Activated naive CD4-positive, alpha-beta T cell treated with anti-CD3 and anti-CD28 coated beads, Interleukin-2, amount 50 U/mL, for 24 hours (primary cell): ENCODE measurements at regions not wholly inside any gene's neighbourhood (a gene's known extent, or its start where the extent isn't known, plus 50 kb on each side); places are given as distances from the start of the nearest gene placed in this dataset.

Experiments
- H3K27ac Mint-ChIP-seq: one replicate; pipeline ENCODE4 v1.8.0; 2021; ENCODE audit warnings: mild to moderate bottlenecking, mixed read lengths
- H3K27me3 Mint-ChIP-seq: one replicate; pipeline ENCODE4 v1.8.0; 2021; ENCODE audit warnings: mixed read lengths
- H3K36me3 Mint-ChIP-seq: one replicate; pipeline ENCODE4 v1.8.0; 2021; ENCODE audit warnings: mixed read lengths
- H3K4me1 Mint-ChIP-seq: one replicate; pipeline ENCODE4 v1.8.0; 2021; ENCODE audit warnings: mixed read lengths
- H3K4me3 Mint-ChIP-seq: one replicate; pipeline ENCODE4 v1.8.0; 2021; ENCODE audit warnings: mild to moderate bottlenecking, mixed read lengths
- H3K9me3 Mint-ChIP-seq: one replicate; pipeline ENCODE4 v1.8.0; 2021; ENCODE audit warnings: mixed read lengths

GRCh38 chr13:80284290-80284689 is 56.6 kb downstream of the SPRY2 start:
- peaks cover 5% of the 10 kb centered on the region for H3K9me3 Mint-ChIP-seq
- no peaks in the 10 kb centered on the region for H3K4me1 Mint-ChIP-seq
- no peaks in the 10 kb centered on the region for H3K27me3 Mint-ChIP-seq
- H3K4me3 Mint-ChIP-seq: no peak overlapping the region
- H3K36me3 Mint-ChIP-seq: no peaks in the 10 kb centered on the region
- no peak overlapping the region for H3K27ac Mint-ChIP-seq

DNA sequence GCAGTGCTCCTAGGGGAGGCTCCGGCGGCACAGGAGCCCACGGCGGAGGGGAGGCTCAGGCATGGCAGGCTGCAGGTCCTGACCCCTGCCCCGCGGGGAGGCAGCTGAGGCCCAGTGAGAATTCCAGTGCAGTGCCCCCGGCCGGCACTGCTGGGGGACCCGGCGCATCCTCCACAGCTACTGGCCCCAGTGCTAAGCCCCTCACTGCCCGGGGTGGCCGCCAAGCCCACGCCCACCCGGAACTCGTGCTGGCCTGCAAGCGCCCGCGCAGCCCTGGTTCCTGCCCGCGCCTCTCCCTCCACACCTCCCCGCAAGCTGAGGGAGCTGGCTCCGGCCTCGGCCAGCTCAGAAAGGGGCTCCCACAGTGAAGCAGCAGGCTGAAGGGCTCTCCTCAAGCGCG is 62.2 kb downstream of the SPRY2 start:
- H3K4me3 Mint-ChIP-seq: no peak overlapping the region
- no peaks in the 10 kb centered on the region for H3K9me3 Mint-ChIP-seq
- no peaks in the 10 kb centered on the region for H3K27me3 Mint-ChIP-seq
- no peaks in the 10 kb centered on the region for H3K4me1 Mint-ChIP-seq
- H3K27ac Mint-ChIP-seq: no peak overlapping the region
- H3K36me3 Mint-ChIP-seq: no peaks in the 10 kb centered on the region

DNA sequence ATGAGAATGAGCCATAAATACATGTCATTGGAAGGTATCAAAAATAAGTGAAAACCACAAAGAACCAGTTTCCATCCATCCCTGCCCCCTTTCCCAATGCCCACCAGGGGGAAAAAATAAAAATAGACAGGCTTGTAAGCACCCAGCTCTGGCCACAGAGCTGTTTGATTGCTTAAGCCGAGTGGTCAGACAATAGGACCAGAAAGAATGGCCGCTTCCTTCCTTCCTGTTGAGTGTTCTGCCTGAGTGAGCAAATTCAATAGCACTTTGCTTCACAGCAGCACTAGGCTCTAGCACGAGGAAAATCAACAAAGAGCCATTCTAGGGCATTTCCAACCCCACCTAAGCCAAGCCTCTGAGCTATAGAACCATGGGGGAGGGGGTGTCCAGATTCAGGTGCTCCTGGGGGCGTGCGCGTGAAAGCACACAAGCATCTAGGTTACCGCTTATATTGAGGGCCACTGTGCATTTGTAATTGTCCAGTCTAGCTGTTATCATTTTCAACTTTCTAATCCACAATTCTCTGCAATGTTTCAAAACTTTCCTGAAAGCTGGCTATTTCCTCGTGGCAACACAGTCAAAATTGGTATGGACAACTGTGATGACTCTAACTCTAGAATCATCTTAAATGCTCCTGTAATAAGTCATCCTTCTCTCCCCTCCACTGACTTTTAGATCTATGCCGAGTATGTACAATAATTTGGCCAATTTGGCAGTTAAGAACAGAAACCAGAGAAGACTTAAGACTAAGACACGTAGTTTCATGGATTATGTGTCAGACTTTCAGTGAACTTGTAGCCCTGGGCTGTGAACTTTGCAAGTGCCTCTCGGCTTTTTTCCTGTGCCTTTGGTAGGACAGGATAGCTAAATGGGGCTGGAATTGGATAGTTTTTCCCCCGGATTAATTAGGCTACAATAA is 64.3 kb downstream of the SPRY2 start:
- Mint-ChIP-seq H3K27me3 (peaks cover 1% of the 10 kb centered on the region), H3K4me3 (no peak overlapping the region), H3K9me3 (no peaks in the 10 kb centered on the region), H3K27ac (no peak overlapping the region), H3K36me3 (no peaks in the 10 kb centered on the region), H3K4me1 (no peaks in the 10 kb centered on the region)

DNA sequence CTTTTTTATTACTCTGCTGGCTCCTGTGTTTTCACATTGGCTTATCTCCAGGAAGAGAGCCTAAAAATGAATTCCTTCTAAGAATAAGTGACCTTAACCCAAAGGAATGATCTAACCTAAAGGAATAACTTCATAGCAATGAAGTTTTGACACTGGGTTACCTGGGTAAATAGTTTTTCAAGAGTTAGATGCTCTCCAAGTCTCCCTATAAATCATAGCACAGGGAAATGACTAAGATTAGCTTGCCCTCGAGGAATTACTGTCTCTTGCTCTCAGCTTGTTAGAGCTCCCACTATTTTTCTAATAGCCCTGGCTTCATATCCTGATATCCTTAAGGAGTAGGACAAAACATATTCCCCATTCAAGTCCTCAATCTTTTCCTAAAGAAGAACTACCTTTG is 66.3 kb downstream of the SPRY2 start:
- H3K9me3 Mint-ChIP-seq: no peaks in the 10 kb centered on the region
- no peak overlapping the region for H3K27ac Mint-ChIP-seq
- H3K4me3 Mint-ChIP-seq: no peak overlapping the region

GRCh38 chr13:80273718-80274117 is 67.2 kb downstream of the SPRY2 start:
- H3K4me3 Mint-ChIP-seq: no peak overlapping the region
- no peak overlapping the region for H3K27ac Mint-ChIP-seq
- H3K36me3 Mint-ChIP-seq: no peaks in the 10 kb centered on the region
- no peaks in the 10 kb centered on the region for H3K4me1 Mint-ChIP-seq
- peaks cover 1% of the 10 kb centered on the region for H3K27me3 Mint-ChIP-seq
- H3K9me3 Mint-ChIP-seq: no peaks in the 10 kb centered on the region

More for the DNA sequence above, 66.3 kb downstream of the SPRY2 start:
- Mint-ChIP-seq H3K4me1 (no peaks in the 10 kb centered on the region), H3K36me3 (no peaks in the 10 kb centered on the region), H3K27me3 (peaks cover 1% of the 10 kb centered on the region)

DNA sequence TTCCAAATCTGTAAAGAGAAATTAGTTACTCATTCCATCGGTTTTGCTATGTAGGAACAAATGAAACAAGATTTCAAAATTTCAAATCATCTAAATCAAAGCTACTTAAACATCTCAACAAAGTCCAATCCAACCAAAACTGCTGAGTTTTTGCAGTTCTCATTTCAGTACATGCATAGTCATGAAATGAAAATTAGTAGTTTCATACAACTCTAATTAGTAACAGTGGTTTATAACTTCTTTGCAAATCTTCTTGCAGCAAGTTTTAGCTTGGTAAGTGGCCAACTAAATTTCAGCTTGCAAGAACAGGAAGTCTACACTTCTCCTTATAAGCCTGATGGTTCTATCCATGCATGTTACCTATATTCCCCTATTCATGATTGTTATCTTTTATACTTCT is 75.6 kb downstream of the SPRY2 start:
- no peaks in the 10 kb centered on the region for H3K27me3 Mint-ChIP-seq
- no peak overlapping the region for H3K27ac Mint-ChIP-seq
- H3K4me3 Mint-ChIP-seq: no peak overlapping the region
- H3K9me3 Mint-ChIP-seq: peaks cover 9% of the 10 kb centered on the region
- H3K4me1 Mint-ChIP-seq: no peaks in the 10 kb centered on the region
- H3K36me3 Mint-ChIP-seq: no peaks in the 10 kb centered on the region

GRCh38 chr13:80263745-80264513 is 77.0 kb downstream of the SPRY2 start:
- Mint-ChIP-seq H3K27ac (no peak overlapping the region), H3K36me3 (no peaks in the 10 kb centered on the region), H3K4me1 (no peaks in the 10 kb centered on the region), H3K9me3 (peaks cover 9% of the 10 kb centered on the region), H3K27me3 (no peaks in the 10 kb centered on the region), H3K4me3 (no peak overlapping the region)

DNA sequence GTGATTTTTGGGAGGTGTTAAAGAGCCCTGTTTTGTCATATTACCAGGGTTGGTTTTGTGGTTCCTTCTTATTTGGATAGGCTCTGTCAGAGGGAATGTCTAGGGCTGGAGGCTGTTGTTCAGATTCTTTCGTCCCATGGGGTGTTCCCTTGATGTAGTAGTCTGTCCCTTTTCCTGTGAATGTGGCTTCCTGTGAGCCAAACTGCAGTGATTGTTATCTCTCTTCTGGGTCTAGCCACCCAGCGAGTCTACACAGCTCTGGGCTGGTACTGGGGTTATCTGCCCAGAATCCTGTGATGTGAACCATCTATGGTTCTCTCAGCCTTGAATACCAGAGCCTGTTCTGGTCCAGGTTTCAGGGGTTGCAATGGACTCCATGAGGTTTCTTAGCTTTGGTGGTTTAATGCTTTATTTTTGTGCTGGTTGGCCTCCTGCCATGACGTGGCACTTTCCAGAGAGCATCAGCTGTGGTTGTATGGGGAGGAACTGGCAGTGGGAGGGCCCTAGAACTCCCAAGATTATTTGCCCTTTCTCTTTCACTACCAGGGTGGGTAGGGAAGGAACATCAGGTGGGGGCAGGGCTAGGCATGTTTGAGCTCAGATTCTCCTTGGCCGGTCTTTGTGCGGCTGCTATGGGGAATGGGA is 78.8 kb downstream of the SPRY2 start:
- Mint-ChIP-seq H3K27ac (no peak overlapping the region), H3K27me3 (no peaks in the 10 kb centered on the region), H3K4me1 (no peaks in the 10 kb centered on the region), H3K9me3 (peaks cover 9% of the 10 kb centered on the region), H3K4me3 (no peak overlapping the region), H3K36me3 (no peaks in the 10 kb centered on the region)

GRCh38 chr13:80259159-80259558 is 81.8 kb downstream of the SPRY2 start:
- Mint-ChIP-seq H3K4me1 (no peaks in the 10 kb centered on the region), H3K36me3 (no peaks in the 10 kb centered on the region), H3K27me3 (peaks cover 2% of the 10 kb centered on the region), H3K27ac (no peak overlapping the region), H3K9me3 (peaks cover 9% of the 10 kb centered on the region), H3K4me3 (no peak overlapping the region)

GRCh38 chr13:80256352-80256932 is 84.5 kb downstream of the SPRY2 start:
- Mint-ChIP-seq H3K4me3 (no peak overlapping the region), H3K27me3 (peaks cover 2% of the 10 kb centered on the region), H3K9me3 (peaks cover 3% of the 10 kb centered on the region), H3K4me1 (no peaks in the 10 kb centered on the region), H3K27ac (no peak overlapping the region), H3K36me3 (no peaks in the 10 kb centered on the region)

GRCh38 chr13:80255946-80256345 is 85.0 kb downstream of the SPRY2 start:
- H3K4me3 Mint-ChIP-seq: no peak overlapping the region
- H3K27ac Mint-ChIP-seq: no peak overlapping the region
- H3K27me3 Mint-ChIP-seq: peaks cover 2% of the 10 kb centered on the region
- no peaks in the 10 kb centered on the region for H3K36me3 Mint-ChIP-seq
- no peaks in the 10 kb centered on the region for H3K9me3 Mint-ChIP-seq
- H3K4me1 Mint-ChIP-seq: no peaks in the 10 kb centered on the region

DNA sequence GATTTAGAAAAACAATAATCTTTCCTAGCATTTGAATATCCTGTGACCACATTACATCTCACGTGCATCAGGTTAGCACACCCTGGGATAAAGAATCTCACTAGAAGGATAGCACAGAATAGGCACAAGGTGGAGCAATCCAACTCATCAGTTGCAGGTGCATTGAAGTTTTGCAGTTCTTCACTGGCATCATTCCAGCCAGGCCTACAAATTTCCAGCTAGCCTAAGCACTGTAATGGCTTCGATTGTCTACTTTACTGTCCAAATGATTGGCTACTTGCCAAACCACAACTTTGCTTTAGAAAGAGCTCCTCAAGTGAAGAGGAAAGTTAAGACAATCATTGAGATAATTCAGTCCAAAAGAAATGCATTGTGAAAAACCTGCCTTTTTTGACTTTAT is 89.5 kb downstream of the SPRY2 start:
- Mint-ChIP-seq H3K27me3 (no peaks in the 10 kb centered on the region), H3K4me1 (no peaks in the 10 kb centered on the region), H3K9me3 (no peaks in the 10 kb centered on the region), H3K4me3 (no peak overlapping the region), H3K36me3 (no peaks in the 10 kb centered on the region), H3K27ac (no peak overlapping the region)

GRCh38 chr13:80250213-80250810 is 90.6 kb downstream of the SPRY2 start:
- H3K27ac Mint-ChIP-seq: no peak overlapping the region
- no peaks in the 10 kb centered on the region for H3K4me1 Mint-ChIP-seq
- no peaks in the 10 kb centered on the region for H3K27me3 Mint-ChIP-seq
- no peak overlapping the region for H3K4me3 Mint-ChIP-seq
- H3K36me3 Mint-ChIP-seq: no peaks in the 10 kb centered on the region
- no peaks in the 10 kb centered on the region for H3K9me3 Mint-ChIP-seq

GRCh38 chr13:80249516-80250212 is 91.3 kb downstream of the SPRY2 start:
- Mint-ChIP-seq H3K4me1 (no peaks in the 10 kb centered on the region), H3K27me3 (no peaks in the 10 kb centered on the region), H3K36me3 (no peaks in the 10 kb centered on the region), H3K9me3 (no peaks in the 10 kb centered on the region), H3K27ac (no peak overlapping the region), H3K4me3 (no peak overlapping the region)
